OCI-LY7 (cell line): ENCODE measurements at regions not wholly inside any gene's neighbourhood (a gene's known extent, or its start where the extent isn't known, plus 50 kb on each side); places are given as distances from the start of the nearest gene placed in this dataset.

Source experiments
- BruUV-seq: library from RNA; stranded (reverse); fragments of 400-500 nt; replicated peaks from 2 replicates; lab custom pipeline; 2021; lab: Mats Ljungman, UMichigan
- CTCF ChIA-PET: fragments of 300-600 bp; sonication (Branson Sonifier 250); formaldehyde crosslinking; loops from one replicate; lab custom pipeline; 2022; ENCODE audit warnings: antibody characterized with exemption; ENCODE audit not compliant: unreplicated experiment; lab: Charles Lee
- POLR2A ChIA-PET: fragments of 300-600 bp; sonication (Branson Sonifier 250); formaldehyde crosslinking; loops from one replicate; lab custom pipeline; 2022; ENCODE audit warnings: antibody characterized with exemption; lab: Charles Lee
- DNase-seq: peaks from one replicate; pipeline ENCODE4 v3.0.0-alpha.2; 2015; ENCODE audit warnings: low spot score
- H2AFZ ChIP-seq: fragments of 200-600 bp; sonication (generic), shearing (Covaris generic); 2 replicates; pipeline ENCODE4 v1.6.1; 2014; ENCODE audit warnings: mild to moderate bottlenecking, antibody characterized with exemption, low read length, moderate library complexity
- H3K27ac ChIP-seq: fragments of 200-600 bp; sonication (generic); 2 replicates; pipeline ENCODE4 v1.5.1; 2014; ENCODE audit warnings: mixed run types, low read depth, mild to moderate bottlenecking, moderate library complexity, low read length, inconsistent platforms; ENCODE audit not compliant: poor library complexity, severe bottlenecking
- H3K36me3 ChIP-seq: fragments of 200-600 bp; sonication (generic); 2 replicates; pipeline ENCODE4 v1.6.1; 2014; ENCODE audit warnings: mild to moderate bottlenecking, antibody characterized with exemption, low read length, moderate library complexity, mixed read lengths; ENCODE audit not compliant: insufficient read depth
- H3K4me1 ChIP-seq: fragments of 200-600 bp; sonication (generic); 2 replicates; pipeline ENCODE4 v1.5.1; 2014; ENCODE audit warnings: mild to moderate bottlenecking, low read length; ENCODE audit not compliant: insufficient read depth, poor library complexity, severe bottlenecking
- H3K4me2 ChIP-seq: fragments of 200-600 bp; sonication (generic); 2 replicates; pipeline ENCODE4 v1.6.1; 2014; ENCODE audit warnings: mild to moderate bottlenecking, low read length
- H3K4me3 ChIP-seq: fragments of 200-600 bp; sonication (generic); 2 replicates; pipeline ENCODE4 v1.5.1; 2014; ENCODE audit warnings: mild to moderate bottlenecking, low read depth, low read length; ENCODE audit not compliant: poor library complexity, severe bottlenecking
- H3K79me2 ChIP-seq: fragments of 200-600 bp; sonication (generic); 2 replicates; pipeline ENCODE4 v1.6.1; 2016; ENCODE audit warnings: low read depth, mild to moderate bottlenecking, low read length, moderate library complexity, mixed read lengths; ENCODE audit not compliant: insufficient read depth
- H3K9me2 ChIP-seq: fragments of 200-600 bp; sonication (generic); 2 replicates; pipeline ENCODE4 v1.6.1; 2016; ENCODE audit warnings: mild to moderate bottlenecking, low read length, mixed read lengths; ENCODE audit not compliant: insufficient read depth
- H3K9me3 ChIP-seq: fragments of 200-600 bp; sonication (generic); 2 replicates; pipeline ENCODE4 v1.6.1; 2014; ENCODE audit warnings: mild to moderate bottlenecking, mixed run types, low read length, mixed read lengths
- H4K20me1 ChIP-seq: fragments of 200-600 bp; sonication (generic); 2 replicates; pipeline ENCODE4 v1.6.1; 2014; ENCODE audit warnings: mild to moderate bottlenecking, antibody characterized with exemption, low read length, moderate library complexity, mixed read lengths; ENCODE audit not compliant: insufficient read depth
- CTCF ChIP-seq: fragments of 200-600 bp; sonication (generic); conservative IDR thresholded peaks from 2 replicates; pipeline ENCODE4 v1.5.1; 2014; ENCODE audit warnings: mild to moderate bottlenecking, antibody characterized with exemption, low read length, moderate library complexity, mixed read lengths
- EZH2phosphoT487 ChIP-seq: fragments of 200-600 bp; sonication (generic); IDR thresholded peaks from 2 replicates; pipeline ENCODE4 v1.6.1; 2018; ENCODE audit warnings: low read depth, borderline replicate concordance, mild to moderate bottlenecking, mixed run types, antibody characterized with exemption, low read length, moderate library complexity, mixed read lengths
- intact Hi-C: fragments of 100-400 bp; cut with micrococcal nuclease; formaldehyde crosslinking; loops from one replicate; pipeline ENCODE4 v1.10.0; 2022; ENCODE audit not compliant: unreplicated experiment

GRCh38 chr2:239786791-239787190 is 238.4 kb downstream of the NDUFA10 start:
- no peak overlapping the region for H3K27ac ChIP-seq
- no peak overlapping the region for H3K4me3 ChIP-seq
- intact Hi-C loops, result no loop called here
- no peaks in the 10 kb centered on the region for H3K9me2 ChIP-seq
- H3K9me3 ChIP-seq, result no peaks in the 10 kb centered on the region
- no peak overlapping the region for H2AFZ ChIP-seq
- no TSS peak for BruUV-seq
- POLR2A ChIA-PET, result no interaction called here
- no peaks in the 10 kb centered on the region for H3K79me2 ChIP-seq
- TF ChIP-seq CTCF (no peak), EZH2phosphoT487 (no peak)
- no peak overlapping the region for H3K4me2 ChIP-seq
- DNase-seq, result no peak
- no peaks in the 10 kb centered on the region for H4K20me1 ChIP-seq
- no peaks in the 10 kb centered on the region for H3K4me1 ChIP-seq
- CTCF ChIA-PET, result no interaction called here
- H3K36me3 ChIP-seq, result no peaks in the 10 kb centered on the region

DNA sequence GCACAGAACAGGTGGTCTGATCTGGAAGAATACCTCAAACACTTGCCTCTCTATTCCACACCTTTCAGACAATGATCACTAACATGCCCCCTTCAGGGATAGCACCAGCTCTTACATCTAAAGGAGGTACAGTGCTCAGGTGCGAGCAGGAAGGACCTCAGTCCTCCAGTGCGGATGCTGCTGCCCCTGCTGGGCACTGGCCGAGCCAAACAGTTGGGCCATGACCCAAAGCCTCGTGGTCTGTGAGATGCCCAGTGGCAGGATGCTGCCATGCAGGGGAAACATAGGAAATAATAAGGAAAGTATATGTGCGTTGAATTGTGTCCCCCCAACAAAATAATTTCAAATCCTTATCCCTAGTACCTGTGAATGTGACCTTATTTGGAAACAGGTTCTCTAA is 243.7 kb downstream of the NDUFA10 start:
- Histone ChIP-seq H2AFZ (no peak overlapping the region), H3K9me2 (no peaks in the 10 kb centered on the region), H3K36me3 (no peaks in the 10 kb centered on the region), H4K20me1 (no peaks in the 10 kb centered on the region), H3K9me3 (no peaks in the 10 kb centered on the region), H3K4me3 (no peak overlapping the region), H3K4me2 (no peak overlapping the region), H3K79me2 (no peaks in the 10 kb centered on the region), H3K27ac (no peak overlapping the region), H3K4me1 (no peaks in the 10 kb centered on the region)
- TF ChIP-seq CTCF (no peak), EZH2phosphoT487 (no peak)
- intact Hi-C loops, result no loop called here
- POLR2A ChIA-PET, result no interaction called here
- BruUV-seq, result no TSS peak
- CTCF ChIA-PET, result no interaction called here
- DNase-seq, result no peak

DNA sequence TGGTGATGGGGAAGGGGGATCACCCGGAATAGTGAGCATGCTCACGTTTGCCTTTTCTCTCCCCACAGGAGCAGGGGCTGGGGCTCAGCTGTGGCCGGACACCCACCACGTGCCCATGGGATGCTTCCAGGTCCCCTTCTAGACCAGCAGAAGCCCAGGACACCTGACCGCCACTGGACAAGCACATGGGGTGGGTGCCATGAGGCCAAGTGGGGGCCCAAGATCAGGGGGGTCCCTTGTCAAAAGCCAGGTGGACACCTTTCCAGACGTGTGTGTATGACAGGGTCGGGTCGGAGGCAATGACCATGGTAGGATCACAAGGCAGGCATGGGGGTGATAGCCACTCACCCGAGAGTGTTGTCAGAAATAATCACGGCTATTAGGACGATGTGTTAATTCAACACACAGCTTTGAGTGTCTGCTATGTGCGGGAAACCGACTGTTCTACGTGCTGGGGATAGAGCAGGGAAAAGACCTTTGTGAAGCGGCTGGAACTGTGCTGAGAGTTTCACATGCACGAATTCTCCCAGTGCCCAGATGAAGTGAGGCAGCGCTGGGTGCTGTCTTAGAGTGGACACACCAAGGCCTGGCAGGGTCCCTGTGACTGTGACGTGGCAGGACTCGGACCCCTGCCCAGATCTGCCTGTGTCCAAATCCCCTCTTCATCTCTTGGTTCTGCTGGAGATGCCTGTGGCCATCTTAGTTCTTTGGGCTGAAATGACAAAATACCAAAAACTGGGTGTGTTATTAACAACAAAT is 244.7 kb downstream of the NDUFA10 start:
- no TSS peak for BruUV-seq
- no peak overlapping the region for H2AFZ ChIP-seq
- no peaks in the 10 kb centered on the region for H4K20me1 ChIP-seq
- DNase-seq, result no peak
- no peaks in the 10 kb centered on the region for H3K9me2 ChIP-seq
- TF ChIP-seq EZH2phosphoT487, result no peak
- TF ChIP-seq CTCF, result no peak
- no peak overlapping the region for H3K27ac ChIP-seq
- intact Hi-C loops, result no loop called here
- no peaks in the 10 kb centered on the region for H3K36me3 ChIP-seq
- no peak overlapping the region for H3K4me3 ChIP-seq
- no peaks in the 10 kb centered on the region for H3K79me2 ChIP-seq
- ChIA-PET POLR2A (no interaction called here), CTCF (no interaction called here)
- H3K4me1 ChIP-seq, result no peaks in the 10 kb centered on the region
- no peaks in the 10 kb centered on the region for H3K9me3 ChIP-seq
- H3K4me2 ChIP-seq, result no peak overlapping the region
